ENCODE measurements at regions not wholly inside any gene's neighbourhood (a gene's known extent, or its start where the extent isn't known, plus 50 kb on each side); places are given as distances from the start of the nearest gene placed in this dataset.

GRCh38 chr18:38879871-38880270, 1314.3 kb upstream of the CELF4 start:
- H3K23me2 ChIP-seq (ENCODE audit: low read depth, low read length): no peaks in the 10 kb centered on the region
- no peak overlapping the region for H3K27ac ChIP-seq (ENCODE audit: low read depth, low read length)
- H3K4me2 ChIP-seq (ENCODE audit: insufficient read depth in 1 of 2, low read depth in 2 of 2, low read length in 2 of 2): no peak overlapping the region
- H3K27me3 ChIP-seq (replicated peaks in 1 of 4; ENCODE audit: control insufficient read depth in 3 of 4, extremely low read depth in 1 of 4, insufficient read depth in 3 of 4, low read length in 3 of 4): no peaks in the 10 kb centered on the region
- no peak overlapping the region for H2BK12ac ChIP-seq (ENCODE audit: low read depth, low read length)
- no peak overlapping the region for H3K14ac ChIP-seq (ENCODE audit: insufficient read length)
- no peak overlapping the region for H3K18ac ChIP-seq (ENCODE audit: extremely low read depth, low read length)
- H3K4me3 ChIP-seq (ENCODE audit: extremely low read depth in 1 of 4, insufficient read depth in 2 of 4, low read depth in 3 of 4, low read length in 4 of 4): no peak overlapping the region
- H2BK120ac ChIP-seq (replicated peaks; ENCODE audit: low read depth, low read length): no peak overlapping the region
- FAIRE-seq (no peak), DNase-seq (ENCODE audit: low read depth in 1 of 2, low spot score in 2 of 2) (no peak)
- no peaks in the 10 kb centered on the region for H3K9me3 ChIP-seq (ENCODE audit: insufficient read depth in 2 of 2, low read depth in 1 of 2, low read length in 1 of 2)
- ChIA-PET POLR2A (ENCODE audit: partially characterized antibody) (no interaction called here), CTCF (ENCODE audit: partially characterized antibody) (interaction anchor here (1.4 kb wide), 1 partner anchor 11 kb away, joined by 3 read pairs; no protein-coding TSS in a partner anchor)
- WGBS, 2 experiments (ENCODE audit: extremely low coverage in 1 of 2, insufficient coverage in 1 of 2, insufficient read length in 1 of 2, insufficient replicate concordance in 2 of 2, low coverage in 1 of 2, low lambda C conversion rate in 2 of 2, missing lambda C conversion rate in 1 of 2): 92% methylated on average over 1 of the region's 1 CpG; no CpG with 5 or more reads in 1 of the 2 experiments
- no peak overlapping the region for H3K9ac ChIP-seq (replicated peaks in 1 of 4; ENCODE audit: extremely low read depth in 1 of 4, low read depth in 3 of 4, low read length in 3 of 4)
- no peak overlapping the region for H4K5ac ChIP-seq (ENCODE audit: insufficient read length, low read depth, low read length)
- no peak for TF ChIP-seq MAFK (IDR thresholded peaks at IDR 0.05; ENCODE audit: low read depth, low read length)
- TF ChIP-seq USF2 (IDR thresholded peaks at IDR 0.05; ENCODE audit: low read length): no peak
- no peaks in the 10 kb centered on the region for H3K4me1 ChIP-seq (replicated peaks in 1 of 4; ENCODE audit: control insufficient read depth in 3 of 4, insufficient read depth in 4 of 4, low read length in 3 of 4)
- H3K36me3 ChIP-seq (ENCODE audit: control insufficient read depth in 2 of 4, insufficient read depth in 4 of 4, low read length in 3 of 4): no peaks in the 10 kb centered on the region
- H2AFZ ChIP-seq (ENCODE audit: low read length): no peak overlapping the region
- H2BK5ac ChIP-seq (ENCODE audit: low read depth, low read length): no peak overlapping the region
- H2AK5ac ChIP-seq (ENCODE audit: low read depth, low read length): no peak overlapping the region
- no peak overlapping the region for H3K4ac ChIP-seq (replicated peaks; ENCODE audit: insufficient read length, low read depth, low read length)
- H2BK20ac ChIP-seq (ENCODE audit: low read length): no peak overlapping the region
- H2BK15ac ChIP-seq (ENCODE audit: low read length): no peak overlapping the region
- no peak overlapping the region for H4K91ac ChIP-seq (replicated peaks; ENCODE audit: insufficient read length, low read length)
- H3K79me2 ChIP-seq (ENCODE audit: control insufficient read depth in 1 of 2, insufficient read depth in 2 of 2, low read length in 2 of 2): no peaks in the 10 kb centered on the region
- no peak overlapping the region for H3K56ac ChIP-seq (replicated peaks; ENCODE audit: insufficient read length, low read depth, low read length)
- no peaks in the 10 kb centered on the region for H3K79me1 ChIP-seq (ENCODE audit: low read depth, low read length)
- no peak overlapping the region for H3K23ac ChIP-seq (ENCODE audit: insufficient read length)
- no peaks in the 10 kb centered on the region for H4K20me1 ChIP-seq (replicated peaks in 1 of 2; ENCODE audit: control insufficient read depth in 1 of 2, insufficient read depth in 2 of 2, low read length in 2 of 2)
- H4K8ac ChIP-seq (ENCODE audit: extremely low read depth, insufficient read depth, low read length): no peak overlapping the region

All from H1 (cell line).